ENCODE measurements at regions not wholly inside any gene's neighbourhood (a gene's known extent, or its start where the extent isn't known, plus 50 kb on each side); places are given as distances from the start of the nearest gene placed in this dataset.

GRCh38 chr7:31432176-31432575 lies 81.7 kb upstream of the ITPRID1 start:
- DNase-seq (ENCODE audit: extremely low spot score) = no peak
- ChIA-PET CTCF (interaction anchor here (0.8 to 1.3 kb wide), 3 partner anchors 11 to 15 kb away, joined by 3 to 6 read pairs (median 4); no protein-coding TSS in a partner anchor), POLR2A (no interaction called here)

GRCh38 chr7:31432836-31433340 lies 81.0 kb upstream of the ITPRID1 start:
- TF ChIP-seq CTCF (IDR thresholded peaks at IDR 0.05; ENCODE audit: control extremely low read depth, extremely low read depth, low read depth, missing control alignments) = no peak
- CTCF ChIA-PET = interaction anchor here (0.8 to 1.3 kb wide), 3 partner anchors 10 to 14 kb away, joined by 3 to 6 read pairs (median 4); no protein-coding TSS in a partner anchor
- DNase-seq (ENCODE audit: extremely low spot score) = no peak
- POLR2A ChIA-PET = no interaction called here

More at GRCh38 chr7:31432176-31432575, 81.7 kb upstream of the ITPRID1 start:
- TF ChIP-seq CTCF (IDR thresholded peaks at IDR 0.05; ENCODE audit: control extremely low read depth, extremely low read depth, low read depth, missing control alignments) = no peak

GRCh38 chr7:31437250-31437865 lies 76.5 kb upstream of the ITPRID1 start:
- ChIA-PET CTCF (interaction anchor here (1.3 kb wide), 1 partner anchor 20 kb away, joined by 3 read pairs; no protein-coding TSS in a partner anchor), POLR2A (no interaction called here)
- TF ChIP-seq CTCF (IDR thresholded peaks at IDR 0.05; ENCODE audit: control extremely low read depth, extremely low read depth, low read depth, missing control alignments) = no peak
- no peak for DNase-seq (ENCODE audit: extremely low spot score)

GRCh38 chr7:31439165-31439564 lies 74.7 kb upstream of the ITPRID1 start:
- POLR2A ChIA-PET = no interaction called here
- no peak for TF ChIP-seq CTCF (IDR thresholded peaks at IDR 0.05; ENCODE audit: control extremely low read depth, extremely low read depth, low read depth, missing control alignments)
- CTCF ChIA-PET = interaction anchor here (2.8 kb wide), 1 partner anchor 49 kb away, joined by 12 read pairs; no protein-coding TSS in a partner anchor
- no peak for DNase-seq (ENCODE audit: extremely low spot score)

- no peak for DNase-seq (ENCODE audit: extremely low spot score)
- no peak for TF ChIP-seq CTCF (IDR thresholded peaks at IDR 0.05; ENCODE audit: control extremely low read depth, extremely low read depth, low read depth, missing control alignments)
- ChIA-PET POLR2A (no interaction called here), CTCF (interaction anchor here (1.2 to 2.8 kb wide), 3 partner anchors 12 to 54 kb away, joined by 3 to 12 read pairs (median 7); no protein-coding TSS in a partner anchor)
These were observed 73.4 kb upstream of the ITPRID1 start for GRCh38 chr7:31440511-31440910.

GRCh38 chr7:31442626-31443025 lies 71.3 kb upstream of the ITPRID1 start:
- ChIA-PET POLR2A (no interaction called here), CTCF (interaction anchor here (0.7 to 3.4 kb wide), 37 partner anchors 8 to 764 kb away, joined by 3 to 34 read pairs (median 6); partner anchors contain the start of gene ITPRID1)
- DNase-seq (ENCODE audit: extremely low spot score) = no peak
- no peak for TF ChIP-seq CTCF (IDR thresholded peaks at IDR 0.05; ENCODE audit: control extremely low read depth, extremely low read depth, low read depth, missing control alignments)

Measured in GM10248 (cell line).